ENCODE measurements at regions not wholly inside any gene's neighbourhood (a gene's known extent, or its start where the extent isn't known, plus 50 kb on each side); places are given as distances from the start of the nearest gene placed in this dataset.
"Not testable (repeated sequence)": the region's sequence is repeated elsewhere in the genome, so short reads cannot be mapped to it uniquely, and the experiment has no call there.

DNA sequence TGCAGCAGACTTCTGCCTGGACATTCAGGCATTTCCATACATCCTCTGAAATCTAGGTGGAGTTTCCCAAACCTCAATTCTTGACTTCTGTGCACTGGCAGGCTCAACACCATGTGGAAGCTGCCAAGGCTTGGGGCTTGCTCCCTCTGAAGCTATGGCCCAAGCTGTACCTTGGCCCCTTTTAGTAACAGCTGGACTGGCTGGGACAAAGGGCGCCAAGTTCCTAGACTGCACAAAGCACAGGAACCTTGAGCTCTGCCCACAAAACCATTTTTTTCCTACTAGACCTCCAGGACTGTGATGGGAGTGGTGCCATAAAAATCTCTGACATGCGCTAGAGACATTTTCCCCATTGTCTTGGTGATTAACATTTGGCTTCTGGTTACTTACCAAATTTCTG is 127.1 kb upstream of the FUT9 start:
- TF ChIP-seq CTCF (IDR thresholded peaks at IDR 0.05; ENCODE audit: low read depth, low read length, poor library complexity, severe bottlenecking); EZH2phosphoT487 (IDR thresholded peaks at IDR 0.05; ENCODE audit: borderline replicate concordance, low read length): not testable (repeated sequence)
